ENCODE measurements at regions not wholly inside any gene's neighbourhood (a gene's known extent, or its start where the extent isn't known, plus 50 kb on each side); places are given as distances from the start of the nearest gene placed in this dataset.

DNA sequence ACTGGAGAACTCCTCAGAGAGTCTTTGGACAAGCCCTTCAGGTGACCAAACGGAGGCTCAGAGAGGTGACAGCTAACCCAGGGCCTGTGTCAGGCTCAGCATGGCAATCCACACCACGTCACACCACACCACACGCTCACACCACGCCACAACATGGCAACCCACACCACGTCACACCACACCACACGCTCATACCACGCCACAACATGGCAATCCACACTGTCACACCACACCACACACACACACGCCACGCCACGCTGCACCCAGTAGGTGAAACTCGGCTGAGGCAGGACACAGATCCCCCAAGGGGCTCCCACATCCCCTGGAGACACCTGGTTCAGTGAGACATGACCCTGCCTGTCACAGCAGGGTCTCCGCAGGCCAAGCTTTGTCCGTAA, 107.3 kb downstream of the PDGFA start:
- TF ChIP-seq, protein P1, sequence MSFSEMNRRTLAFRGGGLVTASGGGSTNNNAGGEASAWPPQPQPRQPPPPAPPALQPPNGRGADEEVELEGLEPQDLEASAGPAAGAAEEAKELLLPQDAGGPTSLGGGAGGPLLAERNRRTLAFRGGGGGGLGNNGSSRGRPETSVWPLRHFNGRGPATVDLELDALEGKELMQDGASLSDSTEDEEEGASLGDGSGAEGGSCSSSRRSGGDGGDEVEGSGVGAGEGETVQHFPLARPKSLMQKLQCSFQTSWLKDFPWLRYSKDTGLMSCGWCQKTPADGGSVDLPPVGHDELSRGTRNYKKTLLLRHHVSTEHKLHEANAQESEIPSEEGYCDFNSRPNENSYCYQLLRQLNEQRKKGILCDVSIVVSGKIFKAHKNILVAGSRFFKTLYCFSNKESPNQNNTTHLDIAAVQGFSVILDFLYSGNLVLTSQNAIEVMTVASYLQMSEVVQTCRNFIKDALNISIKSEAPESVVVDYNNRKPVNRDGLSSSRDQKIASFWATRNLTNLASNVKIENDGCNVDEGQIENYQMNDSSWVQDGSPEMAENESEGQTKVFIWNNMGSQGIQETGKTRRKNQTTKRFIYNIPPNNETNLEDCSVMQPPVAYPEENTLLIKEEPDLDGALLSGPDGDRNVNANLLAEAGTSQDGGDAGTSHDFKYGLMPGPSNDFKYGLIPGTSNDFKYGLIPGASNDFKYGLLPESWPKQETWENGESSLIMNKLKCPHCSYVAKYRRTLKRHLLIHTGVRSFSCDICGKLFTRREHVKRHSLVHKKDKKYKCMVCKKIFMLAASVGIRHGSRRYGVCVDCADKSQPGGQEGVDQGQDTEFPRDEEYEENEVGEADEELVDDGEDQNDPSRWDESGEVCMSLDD (tag by site-specific recombination; IDR thresholded peaks at IDR 0.05) = no peak
- TF ChIP-seq PBX3 (CRISPR knock-in tag; IDR thresholded peaks at IDR 0.05) (no peak), CTCF (tag by site-specific recombination; IDR thresholded peaks at IDR 0.05) (no peak), SETDB1 (IDR thresholded peaks at IDR 0.05; ENCODE audit: insufficient read length, low read length) (no peak)
- TF ChIP-seq, protein P2, sequence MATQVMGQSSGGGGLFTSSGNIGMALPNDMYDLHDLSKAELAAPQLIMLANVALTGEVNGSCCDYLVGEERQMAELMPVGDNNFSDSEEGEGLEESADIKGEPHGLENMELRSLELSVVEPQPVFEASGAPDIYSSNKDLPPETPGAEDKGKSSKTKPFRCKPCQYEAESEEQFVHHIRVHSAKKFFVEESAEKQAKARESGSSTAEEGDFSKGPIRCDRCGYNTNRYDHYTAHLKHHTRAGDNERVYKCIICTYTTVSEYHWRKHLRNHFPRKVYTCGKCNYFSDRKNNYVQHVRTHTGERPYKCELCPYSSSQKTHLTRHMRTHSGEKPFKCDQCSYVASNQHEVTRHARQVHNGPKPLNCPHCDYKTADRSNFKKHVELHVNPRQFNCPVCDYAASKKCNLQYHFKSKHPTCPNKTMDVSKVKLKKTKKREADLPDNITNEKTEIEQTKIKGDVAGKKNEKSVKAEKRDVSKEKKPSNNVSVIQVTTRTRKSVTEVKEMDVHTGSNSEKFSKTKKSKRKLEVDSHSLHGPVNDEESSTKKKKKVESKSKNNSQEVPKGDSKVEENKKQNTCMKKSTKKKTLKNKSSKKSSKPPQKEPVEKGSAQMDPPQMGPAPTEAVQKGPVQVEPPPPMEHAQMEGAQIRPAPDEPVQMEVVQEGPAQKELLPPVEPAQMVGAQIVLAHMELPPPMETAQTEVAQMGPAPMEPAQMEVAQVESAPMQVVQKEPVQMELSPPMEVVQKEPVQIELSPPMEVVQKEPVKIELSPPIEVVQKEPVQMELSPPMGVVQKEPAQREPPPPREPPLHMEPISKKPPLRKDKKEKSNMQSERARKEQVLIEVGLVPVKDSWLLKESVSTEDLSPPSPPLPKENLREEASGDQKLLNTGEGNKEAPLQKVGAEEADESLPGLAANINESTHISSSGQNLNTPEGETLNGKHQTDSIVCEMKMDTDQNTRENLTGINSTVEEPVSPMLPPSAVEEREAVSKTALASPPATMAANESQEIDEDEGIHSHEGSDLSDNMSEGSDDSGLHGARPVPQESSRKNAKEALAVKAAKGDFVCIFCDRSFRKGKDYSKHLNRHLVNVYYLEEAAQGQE (tag by site-specific recombination; IDR thresholded peaks at IDR 0.05) = no peak
- TF ChIP-seq, protein P3, sequence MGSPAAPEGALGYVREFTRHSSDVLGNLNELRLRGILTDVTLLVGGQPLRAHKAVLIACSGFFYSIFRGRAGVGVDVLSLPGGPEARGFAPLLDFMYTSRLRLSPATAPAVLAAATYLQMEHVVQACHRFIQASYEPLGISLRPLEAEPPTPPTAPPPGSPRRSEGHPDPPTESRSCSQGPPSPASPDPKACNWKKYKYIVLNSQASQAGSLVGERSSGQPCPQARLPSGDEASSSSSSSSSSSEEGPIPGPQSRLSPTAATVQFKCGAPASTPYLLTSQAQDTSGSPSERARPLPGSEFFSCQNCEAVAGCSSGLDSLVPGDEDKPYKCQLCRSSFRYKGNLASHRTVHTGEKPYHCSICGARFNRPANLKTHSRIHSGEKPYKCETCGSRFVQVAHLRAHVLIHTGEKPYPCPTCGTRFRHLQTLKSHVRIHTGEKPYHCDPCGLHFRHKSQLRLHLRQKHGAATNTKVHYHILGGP (tag by site-specific recombination; IDR thresholded peaks at IDR 0.05) = no peak
- TF ChIP-seq, protein P4, sequence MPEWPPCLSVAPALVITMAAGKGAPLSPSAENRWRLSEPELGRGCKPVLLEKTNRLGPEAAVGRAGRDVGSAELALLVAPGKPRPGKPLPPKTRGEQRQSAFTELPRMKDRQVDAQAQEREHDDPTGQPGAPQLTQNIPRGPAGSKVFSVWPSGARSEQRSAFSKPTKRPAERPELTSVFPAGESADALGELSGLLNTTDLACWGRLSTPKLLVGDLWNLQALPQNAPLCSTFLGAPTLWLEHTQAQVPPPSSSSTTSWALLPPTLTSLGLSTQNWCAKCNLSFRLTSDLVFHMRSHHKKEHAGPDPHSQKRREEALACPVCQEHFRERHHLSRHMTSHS (tag by site-specific recombination; IDR thresholded peaks at IDR 0.05) = no peak
- TF ChIP-seq, protein P5, sequence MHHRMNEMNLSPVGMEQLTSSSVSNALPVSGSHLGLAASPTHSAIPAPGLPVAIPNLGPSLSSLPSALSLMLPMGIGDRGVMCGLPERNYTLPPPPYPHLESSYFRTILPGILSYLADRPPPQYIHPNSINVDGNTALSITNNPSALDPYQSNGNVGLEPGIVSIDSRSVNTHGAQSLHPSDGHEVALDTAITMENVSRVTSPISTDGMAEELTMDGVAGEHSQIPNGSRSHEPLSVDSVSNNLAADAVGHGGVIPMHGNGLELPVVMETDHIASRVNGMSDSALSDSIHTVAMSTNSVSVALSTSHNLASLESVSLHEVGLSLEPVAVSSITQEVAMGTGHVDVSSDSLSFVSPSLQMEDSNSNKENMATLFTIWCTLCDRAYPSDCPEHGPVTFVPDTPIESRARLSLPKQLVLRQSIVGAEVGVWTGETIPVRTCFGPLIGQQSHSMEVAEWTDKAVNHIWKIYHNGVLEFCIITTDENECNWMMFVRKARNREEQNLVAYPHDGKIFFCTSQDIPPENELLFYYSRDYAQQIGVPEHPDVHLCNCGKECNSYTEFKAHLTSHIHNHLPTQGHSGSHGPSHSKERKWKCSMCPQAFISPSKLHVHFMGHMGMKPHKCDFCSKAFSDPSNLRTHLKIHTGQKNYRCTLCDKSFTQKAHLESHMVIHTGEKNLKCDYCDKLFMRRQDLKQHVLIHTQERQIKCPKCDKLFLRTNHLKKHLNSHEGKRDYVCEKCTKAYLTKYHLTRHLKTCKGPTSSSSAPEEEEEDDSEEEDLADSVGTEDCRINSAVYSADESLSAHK (tag by site-specific recombination; IDR thresholded peaks at IDR 0.05) = no peak
- TF ChIP-seq, protein P6, sequence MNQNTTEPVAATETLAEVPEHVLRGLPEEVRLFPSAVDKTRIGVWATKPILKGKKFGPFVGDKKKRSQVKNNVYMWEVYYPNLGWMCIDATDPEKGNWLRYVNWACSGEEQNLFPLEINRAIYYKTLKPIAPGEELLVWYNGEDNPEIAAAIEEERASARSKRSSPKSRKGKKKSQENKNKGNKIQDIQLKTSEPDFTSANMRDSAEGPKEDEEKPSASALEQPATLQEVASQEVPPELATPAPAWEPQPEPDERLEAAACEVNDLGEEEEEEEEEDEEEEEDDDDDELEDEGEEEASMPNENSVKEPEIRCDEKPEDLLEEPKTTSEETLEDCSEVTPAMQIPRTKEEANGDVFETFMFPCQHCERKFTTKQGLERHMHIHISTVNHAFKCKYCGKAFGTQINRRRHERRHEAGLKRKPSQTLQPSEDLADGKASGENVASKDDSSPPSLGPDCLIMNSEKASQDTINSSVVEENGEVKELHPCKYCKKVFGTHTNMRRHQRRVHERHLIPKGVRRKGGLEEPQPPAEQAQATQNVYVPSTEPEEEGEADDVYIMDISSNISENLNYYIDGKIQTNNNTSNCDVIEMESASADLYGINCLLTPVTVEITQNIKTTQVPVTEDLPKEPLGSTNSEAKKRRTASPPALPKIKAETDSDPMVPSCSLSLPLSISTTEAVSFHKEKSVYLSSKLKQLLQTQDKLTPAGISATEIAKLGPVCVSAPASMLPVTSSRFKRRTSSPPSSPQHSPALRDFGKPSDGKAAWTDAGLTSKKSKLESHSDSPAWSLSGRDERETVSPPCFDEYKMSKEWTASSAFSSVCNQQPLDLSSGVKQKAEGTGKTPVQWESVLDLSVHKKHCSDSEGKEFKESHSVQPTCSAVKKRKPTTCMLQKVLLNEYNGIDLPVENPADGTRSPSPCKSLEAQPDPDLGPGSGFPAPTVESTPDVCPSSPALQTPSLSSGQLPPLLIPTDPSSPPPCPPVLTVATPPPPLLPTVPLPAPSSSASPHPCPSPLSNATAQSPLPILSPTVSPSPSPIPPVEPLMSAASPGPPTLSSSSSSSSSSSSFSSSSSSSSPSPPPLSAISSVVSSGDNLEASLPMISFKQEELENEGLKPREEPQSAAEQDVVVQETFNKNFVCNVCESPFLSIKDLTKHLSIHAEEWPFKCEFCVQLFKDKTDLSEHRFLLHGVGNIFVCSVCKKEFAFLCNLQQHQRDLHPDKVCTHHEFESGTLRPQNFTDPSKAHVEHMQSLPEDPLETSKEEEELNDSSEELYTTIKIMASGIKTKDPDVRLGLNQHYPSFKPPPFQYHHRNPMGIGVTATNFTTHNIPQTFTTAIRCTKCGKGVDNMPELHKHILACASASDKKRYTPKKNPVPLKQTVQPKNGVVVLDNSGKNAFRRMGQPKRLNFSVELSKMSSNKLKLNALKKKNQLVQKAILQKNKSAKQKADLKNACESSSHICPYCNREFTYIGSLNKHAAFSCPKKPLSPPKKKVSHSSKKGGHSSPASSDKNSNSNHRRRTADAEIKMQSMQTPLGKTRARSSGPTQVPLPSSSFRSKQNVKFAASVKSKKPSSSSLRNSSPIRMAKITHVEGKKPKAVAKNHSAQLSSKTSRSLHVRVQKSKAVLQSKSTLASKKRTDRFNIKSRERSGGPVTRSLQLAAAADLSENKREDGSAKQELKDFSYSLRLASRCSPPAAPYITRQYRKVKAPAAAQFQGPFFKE (tag by site-specific recombination; IDR thresholded peaks at IDR 0.05; ENCODE audit: borderline replicate concordance) = no peak

All from HEK293 (cell line).